PFSK-1 (cell line): ENCODE measurements at regions not wholly inside any gene's neighbourhood (a gene's known extent, or its start where the extent isn't known, plus 50 kb on each side); places are given as distances from the start of the nearest gene placed in this dataset.

Experiments used
- FOXP2 ChIP-seq: optimal IDR thresholded peaks from 2 replicates; pipeline ENCODE3; 2011; ENCODE audit warnings: borderline replicate concordance, control low read depth, inconsistent platforms; ENCODE audit not compliant: insufficient read depth; ENCODE audit errors: extremely low read length, extremely low read depth
- POLR2AphosphoS5 ChIP-seq: IDR thresholded peaks from 2 replicates; pipeline ENCODE4 v1.6.1; 2012; ENCODE audit warnings: low read depth, mild to moderate bottlenecking, control low read depth, low read length, moderate library complexity
- SIN3A ChIP-seq: IDR thresholded peaks from 2 replicates; pipeline ENCODE4 v1.6.1; 2012; ENCODE audit warnings: mild to moderate bottlenecking, low read length, moderate library complexity, borderline replicate concordance; ENCODE audit not compliant: insufficient read depth
- TAF1 ChIP-seq: IDR thresholded peaks from 2 replicates; pipeline ENCODE4 v1.6.1; 2012; ENCODE audit warnings: low read length, control low read depth, borderline replicate concordance; ENCODE audit not compliant: insufficient read depth
- TF ChIP-seq, protein P1 (sequence below), 2 experiments: IDR thresholded peaks; 2 replicates each; pipeline versions ENCODE4 v1.6.1 to v1.8.0; 2011 to 2012; ENCODE audit warnings: low read depth in 2 of 2, low read length in 2 of 2, control low read depth in 1 of 2, inconsistent platforms in 1 of 2, mild to moderate bottlenecking in 1 of 2, moderate library complexity in 1 of 2; ENCODE audit not compliant: insufficient read depth in 1 of 2

DNA sequence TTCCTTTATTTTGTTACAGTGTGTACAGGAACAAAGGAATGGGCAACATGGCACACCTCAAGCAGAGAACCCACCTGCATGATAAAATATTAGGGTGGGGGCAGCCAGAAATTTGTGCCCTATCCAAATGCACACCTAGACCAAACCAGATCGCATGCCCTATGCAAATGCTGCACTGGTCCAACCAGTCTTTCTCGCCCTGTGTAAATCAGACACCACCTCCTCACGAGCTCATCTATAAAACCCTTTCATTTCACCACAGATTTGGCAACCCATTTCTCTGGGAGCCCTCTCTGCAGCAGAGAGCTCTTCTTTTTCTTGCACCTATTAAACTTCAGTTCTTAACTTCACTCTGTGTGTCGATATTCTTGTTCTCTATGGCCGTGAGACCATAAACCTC, 1559.2 kb downstream of the SLITRK1 start:
- TF ChIP-seq SIN3A, result no peak
- no peak for TF ChIP-seq POLR2AphosphoS5
- TF ChIP-seq, protein P1, sequence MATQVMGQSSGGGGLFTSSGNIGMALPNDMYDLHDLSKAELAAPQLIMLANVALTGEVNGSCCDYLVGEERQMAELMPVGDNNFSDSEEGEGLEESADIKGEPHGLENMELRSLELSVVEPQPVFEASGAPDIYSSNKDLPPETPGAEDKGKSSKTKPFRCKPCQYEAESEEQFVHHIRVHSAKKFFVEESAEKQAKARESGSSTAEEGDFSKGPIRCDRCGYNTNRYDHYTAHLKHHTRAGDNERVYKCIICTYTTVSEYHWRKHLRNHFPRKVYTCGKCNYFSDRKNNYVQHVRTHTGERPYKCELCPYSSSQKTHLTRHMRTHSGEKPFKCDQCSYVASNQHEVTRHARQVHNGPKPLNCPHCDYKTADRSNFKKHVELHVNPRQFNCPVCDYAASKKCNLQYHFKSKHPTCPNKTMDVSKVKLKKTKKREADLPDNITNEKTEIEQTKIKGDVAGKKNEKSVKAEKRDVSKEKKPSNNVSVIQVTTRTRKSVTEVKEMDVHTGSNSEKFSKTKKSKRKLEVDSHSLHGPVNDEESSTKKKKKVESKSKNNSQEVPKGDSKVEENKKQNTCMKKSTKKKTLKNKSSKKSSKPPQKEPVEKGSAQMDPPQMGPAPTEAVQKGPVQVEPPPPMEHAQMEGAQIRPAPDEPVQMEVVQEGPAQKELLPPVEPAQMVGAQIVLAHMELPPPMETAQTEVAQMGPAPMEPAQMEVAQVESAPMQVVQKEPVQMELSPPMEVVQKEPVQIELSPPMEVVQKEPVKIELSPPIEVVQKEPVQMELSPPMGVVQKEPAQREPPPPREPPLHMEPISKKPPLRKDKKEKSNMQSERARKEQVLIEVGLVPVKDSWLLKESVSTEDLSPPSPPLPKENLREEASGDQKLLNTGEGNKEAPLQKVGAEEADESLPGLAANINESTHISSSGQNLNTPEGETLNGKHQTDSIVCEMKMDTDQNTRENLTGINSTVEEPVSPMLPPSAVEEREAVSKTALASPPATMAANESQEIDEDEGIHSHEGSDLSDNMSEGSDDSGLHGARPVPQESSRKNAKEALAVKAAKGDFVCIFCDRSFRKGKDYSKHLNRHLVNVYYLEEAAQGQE (IDR thresholded peaks at IDR 0.05; ENCODE audit: insufficient read depth in 1 of 2, low read depth in 2 of 2, low read length in 2 of 2), result no peak
- TF ChIP-seq TAF1, result no peak
- TF ChIP-seq FOXP2, result no peak

- TF ChIP-seq FOXP2, result no peak
- TF ChIP-seq, protein P1 (IDR thresholded peaks at IDR 0.05; ENCODE audit: insufficient read depth in 1 of 2, low read depth in 2 of 2, low read length in 2 of 2), result no peak
- no peak for TF ChIP-seq SIN3A
- no peak for TF ChIP-seq POLR2AphosphoS5
- TF ChIP-seq TAF1, result no peak
These were observed 1576.7 kb downstream of the SLITRK1 start for GRCh38 chr13:82305588-82305987.

DNA sequence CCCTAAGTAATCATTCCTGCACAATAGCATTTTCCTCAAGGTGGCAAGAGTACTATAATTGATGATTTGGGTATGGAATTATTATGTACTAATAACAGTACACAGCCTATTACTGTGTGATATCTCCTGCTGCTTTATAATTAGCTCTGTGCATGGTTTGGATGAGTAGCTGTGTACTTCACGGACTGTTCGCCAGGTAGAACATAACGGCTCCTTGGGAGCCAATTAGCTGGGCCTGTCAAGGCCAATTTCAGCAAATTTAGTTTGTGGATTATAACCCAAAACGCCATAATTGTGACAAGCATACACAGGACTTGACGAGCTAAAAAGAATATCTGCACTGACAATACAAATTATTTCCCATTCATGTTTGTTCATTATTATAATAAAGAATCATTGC, 1584.2 kb downstream of the SLITRK1 start:
- TF ChIP-seq, protein P1 (IDR thresholded peaks at IDR 0.05; ENCODE audit: insufficient read depth in 1 of 2, low read depth in 2 of 2, low read length in 2 of 2), result no peak
- TF ChIP-seq FOXP2 (no peak), TAF1 (no peak), SIN3A (no peak), POLR2AphosphoS5 (no peak)

GRCh38 chr13:82294226-82294625, 1588.0 kb downstream of the SLITRK1 start:
- TF ChIP-seq, protein P1 (IDR thresholded peaks at IDR 0.05; ENCODE audit: insufficient read depth in 1 of 2, low read depth in 2 of 2, low read length in 2 of 2), result no peak
- TF ChIP-seq SIN3A (no peak), FOXP2 (no peak), POLR2AphosphoS5 (no peak), TAF1 (no peak)

GRCh38 chr13:82292334-82292733, 1589.9 kb downstream of the SLITRK1 start:
- TF ChIP-seq FOXP2, result no peak
